HUES64 (cell line): ENCODE measurements at regions not wholly inside any gene's neighbourhood (a gene's known extent, or its start where the extent isn't known, plus 50 kb on each side); places are given as distances from the start of the nearest gene placed in this dataset.

ENCODE experiments used
- H3K27ac ChIP-seq: 2 replicates; pipeline ENCODE4 v1.7.0; 2013; ENCODE audit warnings: low read depth, low read length, inconsistent platforms
- H3K27me3 ChIP-seq: 2 replicates; pipeline ENCODE4 v1.6.1; 2013; ENCODE audit warnings: mild to moderate bottlenecking, low read length; ENCODE audit not compliant: insufficient read depth
- H3K36me3 ChIP-seq: 2 replicates; pipeline ENCODE4 v1.6.1; 2013; ENCODE audit warnings: mild to moderate bottlenecking, low read length; ENCODE audit not compliant: insufficient read depth
- H3K4me1 ChIP-seq: 2 replicates; pipeline ENCODE4 v1.6.1; 2013; ENCODE audit warnings: mild to moderate bottlenecking, low read length, moderate library complexity; ENCODE audit not compliant: insufficient read depth
- H3K4me3 ChIP-seq: 2 replicates; pipeline ENCODE4 v1.5.1; 2013; ENCODE audit warnings: mild to moderate bottlenecking, low read length, moderate library complexity
- H3K9ac ChIP-seq: 2 replicates; pipeline ENCODE4 v1.6.1; 2013; ENCODE audit warnings: mild to moderate bottlenecking, low read depth, low read length
- H3K9me3 ChIP-seq: 2 replicates; pipeline ENCODE4 v1.6.1; 2013; ENCODE audit warnings: low read depth, low read length; ENCODE audit not compliant: insufficient read depth
- WGBS: fragments of 150-250, 120-280 bp; methylation state at CpG from one replicate; pipeline ENCODE4 v1.1.7; 2013; ENCODE audit warnings: missing lambda C conversion rate; 5-methylcytosine and 5-hydroxymethylcytosine counted together

GRCh38 chr6:122040261-122040660 lies 359.2 kb upstream of the HSF2 start:
- no peaks in the 10 kb centered on the region for H3K27me3 ChIP-seq
- WGBS = 100% methylated on average over 1 of the region's 2 CpGs

DNA sequence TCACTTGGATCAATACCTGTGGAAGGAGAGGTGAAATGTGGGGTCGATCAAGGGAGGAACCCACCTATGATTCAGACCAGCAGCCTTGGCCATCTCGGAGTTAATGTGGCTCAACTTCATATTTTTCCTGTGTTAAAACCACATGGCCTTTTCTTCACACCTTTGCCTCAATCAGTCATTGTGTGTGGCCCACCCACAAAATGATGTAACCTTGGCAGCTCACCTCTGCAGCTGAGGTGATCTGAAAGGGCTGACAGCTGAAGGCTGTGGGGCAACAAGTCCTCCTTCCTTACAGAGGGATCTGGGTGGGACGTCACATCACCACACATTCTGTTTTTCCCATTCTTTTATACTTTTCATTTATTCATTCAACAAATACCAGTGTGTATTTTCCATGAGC lies 357.1 kb upstream of the HSF2 start:
- 96% methylated on average over 3 of the region's 3 CpGs for WGBS
- peaks cover 6% of the 10 kb centered on the region for H3K4me1 ChIP-seq
- H3K27ac ChIP-seq = no peak overlapping the region
- no peaks in the 10 kb centered on the region for H3K36me3 ChIP-seq
- H3K9ac ChIP-seq = no peak overlapping the region
- no peaks in the 10 kb centered on the region for H3K27me3 ChIP-seq
- no peak overlapping the region for H3K4me3 ChIP-seq
- H3K9me3 ChIP-seq = no peaks in the 10 kb centered on the region; the same call in 1 of the 2 replicates

More at GRCh38 chr6:122040261-122040660, 359.2 kb upstream of the HSF2 start:
- no peak overlapping the region for H3K27ac ChIP-seq
- no peaks in the 10 kb centered on the region; the same call in 1 of the 2 replicates for H3K9me3 ChIP-seq
- H3K4me1 ChIP-seq = peaks cover 6% of the 10 kb centered on the region
- H3K36me3 ChIP-seq = no peaks in the 10 kb centered on the region
- no peak overlapping the region for H3K9ac ChIP-seq
- H3K4me3 ChIP-seq = no peak overlapping the region

DNA sequence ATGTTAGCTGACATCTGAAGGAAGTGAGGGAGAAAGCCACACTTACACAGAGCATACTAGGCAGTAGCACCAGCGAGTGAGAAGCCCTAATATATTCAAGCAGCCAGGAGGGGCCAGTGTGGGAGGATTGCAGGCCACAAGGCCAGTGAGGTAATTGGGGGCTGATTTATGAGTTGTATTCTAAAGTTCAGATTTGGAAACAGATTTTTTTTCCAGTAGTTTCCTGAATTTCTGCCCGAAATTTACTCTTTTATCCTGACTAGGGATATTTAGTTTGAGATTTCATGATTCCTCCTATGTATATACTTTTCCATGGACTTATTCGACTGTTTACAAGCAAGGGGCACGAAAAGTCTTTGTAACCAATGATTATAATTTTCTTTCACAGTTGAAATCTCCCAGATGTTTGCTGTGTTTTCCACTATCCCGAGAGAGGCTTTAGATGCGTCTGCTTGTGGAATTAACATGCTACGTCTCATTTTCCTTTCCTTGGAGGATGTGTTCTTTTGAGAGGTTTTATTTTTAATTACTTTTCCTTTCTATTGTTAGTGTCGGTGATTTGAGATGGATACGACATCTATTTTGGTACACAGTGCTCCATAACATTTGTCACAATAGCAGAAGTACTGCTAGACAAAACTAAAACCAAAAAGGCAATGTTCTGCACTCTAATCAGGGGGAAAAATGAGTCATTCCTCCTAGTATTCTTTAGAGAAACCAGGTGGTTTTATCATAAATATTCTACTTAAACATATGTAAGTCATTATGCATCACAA lies 356.3 kb upstream of the HSF2 start:
- H3K4me3 ChIP-seq = no peak overlapping the region
- H3K9ac ChIP-seq = no peak overlapping the region
- WGBS = 93% methylated on average over 7 of the region's 9 CpGs
- no peak overlapping the region for H3K27ac ChIP-seq
- H3K36me3 ChIP-seq = no peaks in the 10 kb centered on the region
- H3K27me3 ChIP-seq = no peaks in the 10 kb centered on the region
- H3K9me3 ChIP-seq = no peaks in the 10 kb centered on the region; the same call in 1 of the 2 replicates
- peaks cover 6% of the 10 kb centered on the region for H3K4me1 ChIP-seq

GRCh38 chr6:122048570-122048969 lies 350.9 kb upstream of the HSF2 start:
- Histone ChIP-seq H3K9ac (no peak overlapping the region), H3K27ac (no peak overlapping the region), H3K4me1 (peaks cover 3% of the 10 kb centered on the region), H3K4me3 (no peak overlapping the region), H3K9me3 (no peaks in the 10 kb centered on the region), H3K36me3 (no peaks in the 10 kb centered on the region), H3K27me3 (no peaks in the 10 kb centered on the region)
- 92% methylated on average over 1 of the region's 3 CpGs for WGBS

GRCh38 chr6:122049341-122049740 lies 350.1 kb upstream of the HSF2 start:
- Histone ChIP-seq H3K36me3 (no peaks in the 10 kb centered on the region), H3K9ac (no peak overlapping the region), H3K27me3 (no peaks in the 10 kb centered on the region), H3K4me1 (no peaks in the 10 kb centered on the region), H3K9me3 (no peaks in the 10 kb centered on the region), H3K4me3 (no peak overlapping the region), H3K27ac (no peak overlapping the region)
- whole genome bisulfite sequencing = 58% methylated on average over 5 of the region's 6 CpGs

GRCh38 chr6:122050242-122050755 lies 349.2 kb upstream of the HSF2 start:
- Histone ChIP-seq H3K4me1 (no peaks in the 10 kb centered on the region), H3K27ac (no peak overlapping the region), H3K9me3 (no peaks in the 10 kb centered on the region), H3K36me3 (no peaks in the 10 kb centered on the region), H3K4me3 (no peak overlapping the region), H3K9ac (no peak overlapping the region), H3K27me3 (no peaks in the 10 kb centered on the region)

GRCh38 chr6:122052346-122052900 lies 347.0 kb upstream of the HSF2 start:
- no peaks in the 10 kb centered on the region for H3K4me1 ChIP-seq
- H3K4me3 ChIP-seq = no peak overlapping the region
- no peaks in the 10 kb centered on the region for H3K27me3 ChIP-seq
- WGBS = 86% methylated on average over 3 of the region's 3 CpGs
- H3K9me3 ChIP-seq = no peaks in the 10 kb centered on the region
- no peaks in the 10 kb centered on the region for H3K36me3 ChIP-seq
- H3K27ac ChIP-seq = no peak overlapping the region
- H3K9ac ChIP-seq = no peak overlapping the region

GRCh38 chr6:122059918-122060317 lies 339.5 kb upstream of the HSF2 start:
- WGBS = 94% methylated on average over 4 of the region's 4 CpGs
- Histone ChIP-seq H3K27ac (no peak overlapping the region), H3K9ac (no peak overlapping the region), H3K27me3 (no peaks in the 10 kb centered on the region), H3K4me3 (no peak overlapping the region), H3K9me3 (no peaks in the 10 kb centered on the region), H3K36me3 (no peaks in the 10 kb centered on the region), H3K4me1 (peaks cover 17% of the 10 kb centered on the region; the same call in 1 of the 2 replicates)

DNA sequence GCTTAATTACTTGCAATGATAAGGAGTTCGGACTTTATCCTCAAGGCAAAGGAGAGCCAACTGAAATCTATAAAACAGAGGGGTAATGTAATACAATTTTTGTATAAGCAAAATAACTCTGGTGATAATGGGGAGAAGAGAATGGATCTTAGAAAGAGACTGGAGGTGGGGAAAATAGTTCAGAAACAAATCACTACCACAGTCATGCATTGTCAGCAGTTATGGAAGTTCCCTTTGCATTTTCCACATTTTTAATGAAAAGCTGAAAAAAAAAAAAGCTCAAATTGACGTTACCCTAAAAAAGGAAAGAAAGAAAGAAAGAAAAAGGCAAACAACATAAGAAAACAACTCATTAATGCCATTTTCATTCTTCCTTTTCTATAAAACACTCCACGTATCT lies 337.6 kb upstream of the HSF2 start:
- no peaks in the 10 kb centered on the region for H3K9me3 ChIP-seq
- H3K27ac ChIP-seq = no peak overlapping the region
- no peak overlapping the region for H3K4me3 ChIP-seq
- H3K4me1 ChIP-seq = peaks cover 17% of the 10 kb centered on the region; the same call in 1 of the 2 replicates
- 92% methylated on average over 3 of the region's 3 CpGs for WGBS
- no peak overlapping the region for H3K9ac ChIP-seq
- no peaks in the 10 kb centered on the region for H3K36me3 ChIP-seq
- H3K27me3 ChIP-seq = no peaks in the 10 kb centered on the region

- no peak overlapping the region for H3K27ac ChIP-seq
- WGBS = 31% methylated on average over 4 of the region's 4 CpGs
- H3K9me3 ChIP-seq = no peaks in the 10 kb centered on the region
- H3K36me3 ChIP-seq = no peaks in the 10 kb centered on the region
- H3K4me3 ChIP-seq = no peak overlapping the region
- H3K27me3 ChIP-seq = no peaks in the 10 kb centered on the region
- H3K9ac ChIP-seq = no peak overlapping the region
- peaks cover 17% of the 10 kb centered on the region; the same call in 1 of the 2 replicates for H3K4me1 ChIP-seq
Observed at GRCh38 chr6:122063076-122063475, 336.4 kb upstream of the HSF2 start.

DNA sequence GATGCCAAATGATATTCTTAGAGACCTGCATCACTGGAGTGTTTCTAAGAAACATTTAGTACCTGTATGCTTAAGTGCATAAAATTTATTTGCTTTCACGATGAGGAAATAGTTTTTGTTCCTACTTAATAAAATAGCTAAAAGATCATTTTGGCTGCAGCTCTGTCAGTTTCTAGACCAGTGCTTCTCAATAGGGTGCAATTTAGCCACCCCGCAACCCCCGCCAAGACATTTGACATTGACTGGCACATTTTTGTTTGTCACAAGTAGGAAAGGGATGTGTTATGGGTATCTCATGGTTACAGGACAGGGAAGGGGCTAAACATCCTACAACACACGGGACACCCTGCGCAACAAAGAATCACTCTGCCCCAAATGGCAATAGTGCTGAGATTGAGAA lies 335.7 kb upstream of the HSF2 start:
- no peaks in the 10 kb centered on the region for H3K9me3 ChIP-seq
- no peak overlapping the region for H3K4me3 ChIP-seq
- no peaks in the 10 kb centered on the region for H3K27me3 ChIP-seq
- H3K4me1 ChIP-seq = peaks cover 17% of the 10 kb centered on the region; the same call in 1 of the 2 replicates
- WGBS = 92% methylated on average over 5 of the region's 5 CpGs
- H3K9ac ChIP-seq = no peak overlapping the region
- H3K36me3 ChIP-seq = no peaks in the 10 kb centered on the region
- H3K27ac ChIP-seq = no peak overlapping the region
